Activated T-cell treated with anti-CD3 and anti-CD28 coated beads, Interleukin-2, amount 50 U/mL, for 4 hours (primary cell): ENCODE measurements at regions not wholly inside any gene's neighbourhood (a gene's known extent, or its start where the extent isn't known, plus 50 kb on each side); places are given as distances from the start of the nearest gene placed in this dataset.

ENCODE experiments used
- ATAC-seq, 2 donors: fragments of 200-7000 bp; cut with Tn5 transposase; one replicate each; pipeline ENCODE4 v1.10.0; 2021
- DNase-seq: peaks from one replicate; pipeline ENCODE4 v3.0.0-alpha.2; 2020
- H3K27me3 Mint-ChIP-seq: one replicate; pipeline ENCODE4 v1.8.0; 2021; ENCODE audit warnings: low read depth, mixed read lengths
- H3K36me3 Mint-ChIP-seq: one replicate; pipeline ENCODE4 v1.8.0; 2022; ENCODE audit warnings: mixed read lengths; ENCODE audit not compliant: insufficient read depth
- H3K4me1 Mint-ChIP-seq: one replicate; pipeline ENCODE4 v1.8.0; 2021; ENCODE audit warnings: low read depth, mixed read lengths
- H3K4me3 Mint-ChIP-seq: one replicate; pipeline ENCODE4 v1.8.0; 2021; ENCODE audit warnings: mild to moderate bottlenecking, moderate library complexity, mixed read lengths
- H3K9me3 Mint-ChIP-seq: one replicate; pipeline ENCODE4 v1.8.0; 2021; ENCODE audit warnings: mixed read lengths

DNA sequence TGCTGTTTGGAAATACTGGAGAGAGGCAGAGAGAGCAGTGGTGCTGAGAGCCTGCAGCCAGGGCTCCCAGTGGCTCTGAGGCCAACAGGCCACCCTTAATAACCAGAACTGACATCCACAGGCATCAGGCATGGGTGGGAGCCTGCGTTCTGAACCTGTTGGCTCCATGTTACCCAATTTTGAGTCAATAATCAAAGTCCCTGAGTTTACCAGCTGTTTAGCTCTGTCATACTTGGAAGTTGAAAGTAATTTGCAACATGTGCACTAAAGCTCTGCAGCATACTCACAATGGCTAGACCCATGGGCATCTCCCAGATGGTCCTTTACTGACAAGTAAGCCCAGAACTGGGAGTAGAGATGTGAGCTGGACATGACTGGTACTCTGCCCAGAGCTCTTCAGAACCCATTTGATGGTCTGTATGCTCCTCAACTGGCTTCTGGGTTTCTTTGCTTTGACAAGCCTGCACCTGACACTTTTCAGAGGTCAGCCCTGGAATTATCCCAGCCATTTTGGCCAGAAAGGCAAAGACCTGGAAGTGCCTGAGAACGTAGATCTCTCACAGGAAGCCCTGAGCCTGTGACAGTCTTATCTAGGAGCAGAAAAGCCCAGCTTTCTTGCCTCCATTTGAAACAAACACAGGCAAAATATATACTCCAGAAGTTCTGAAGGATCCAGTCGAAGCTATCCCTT lies 122.4 kb upstream of the CITED2 start:
- no peak overlapping the region for H3K4me3 Mint-ChIP-seq
- H3K9me3 Mint-ChIP-seq: no peaks in the 10 kb centered on the region
- no peaks in the 10 kb centered on the region for H3K36me3 Mint-ChIP-seq
- no peaks in the 10 kb centered on the region for H3K27me3 Mint-ChIP-seq
- DNase-seq: no peak
- no peak for ATAC-seq
- no peaks in the 10 kb centered on the region for H3K4me1 Mint-ChIP-seq

DNA sequence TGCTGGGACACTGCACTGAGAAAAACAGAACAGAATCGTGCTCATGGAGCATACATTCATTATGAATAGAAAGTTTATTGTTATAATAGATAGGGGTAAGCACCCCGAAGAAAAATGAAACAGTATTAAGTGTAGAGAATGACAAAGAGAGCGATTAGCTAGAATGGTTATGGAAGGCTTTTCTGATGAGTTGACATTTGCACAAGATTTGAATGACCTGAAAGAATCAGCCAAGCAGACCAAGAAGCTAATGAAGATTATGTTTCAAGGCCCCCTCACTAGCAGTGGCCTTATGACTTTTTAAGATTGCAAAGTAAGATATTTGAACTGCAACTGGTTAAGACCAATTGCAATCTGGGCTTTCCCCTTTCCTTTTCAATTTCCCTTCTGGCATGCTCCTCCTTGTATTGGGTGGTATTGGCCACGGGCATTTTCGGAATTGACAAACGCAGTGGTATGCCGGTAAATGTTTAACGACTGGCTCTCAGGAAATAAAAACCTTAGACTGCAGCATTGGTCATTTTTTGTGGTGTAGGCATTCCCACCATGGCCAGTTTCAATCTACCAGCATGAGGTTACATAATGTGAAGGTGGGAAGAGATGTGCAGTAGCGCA lies 120.0 kb upstream of the CITED2 start:
- H3K9me3 Mint-ChIP-seq: no peaks in the 10 kb centered on the region
- DNase-seq: no peak
- H3K4me1 Mint-ChIP-seq: peaks cover 6% of the 10 kb centered on the region
- ATAC-seq: no peak
- H3K36me3 Mint-ChIP-seq: no peaks in the 10 kb centered on the region
- H3K4me3 Mint-ChIP-seq: no peak overlapping the region
- H3K27me3 Mint-ChIP-seq: no peaks in the 10 kb centered on the region

DNA sequence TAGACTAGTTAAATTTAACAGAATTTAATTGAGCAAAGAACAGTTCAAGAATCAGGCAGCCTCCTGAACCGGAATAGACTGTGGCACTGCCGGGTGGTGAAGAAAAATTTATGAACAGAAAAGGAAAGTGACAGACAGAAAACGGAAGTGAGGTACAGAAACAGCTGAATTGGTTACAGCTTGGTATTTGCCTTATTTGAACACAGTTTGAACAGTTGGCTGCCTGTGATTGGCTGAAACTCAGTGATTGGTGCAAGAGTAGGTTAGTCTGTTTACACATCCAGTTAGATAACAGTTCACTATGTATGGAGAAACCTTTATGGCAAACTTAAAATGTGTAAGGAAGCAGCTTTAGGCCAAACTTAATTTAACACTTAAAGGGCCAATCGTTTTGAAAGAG lies 116.0 kb upstream of the CITED2 start:
- Mint-ChIP-seq H3K9me3 (no peaks in the 10 kb centered on the region), H3K36me3 (no peaks in the 10 kb centered on the region), H3K27me3 (no peaks in the 10 kb centered on the region), H3K4me1 (peaks cover 6% of the 10 kb centered on the region), H3K4me3 (no peak overlapping the region)
- ATAC-seq (peak in 1 of 2 donors; percentile 50), DNase-seq (no peak)

DNA sequence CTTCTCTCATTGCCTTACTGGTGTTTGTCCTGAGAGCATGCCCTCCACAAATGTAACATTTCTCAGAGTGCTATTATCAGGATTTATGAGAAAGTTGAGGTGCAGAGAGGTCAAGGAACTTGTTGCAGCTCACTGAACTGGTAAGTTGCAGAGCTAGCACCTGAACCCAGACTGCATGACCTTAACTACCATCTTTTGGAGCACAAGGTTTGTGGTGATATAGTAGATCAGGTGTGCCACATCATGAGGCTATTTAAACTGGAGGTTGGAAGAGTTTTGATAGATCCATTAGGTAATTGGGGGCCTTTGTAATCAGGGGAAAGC lies 112.0 kb upstream of the CITED2 start:
- ATAC-seq (no peak), DNase-seq (no peak)
- no peaks in the 10 kb centered on the region for H3K9me3 Mint-ChIP-seq
- no peak overlapping the region for H3K4me3 Mint-ChIP-seq
- peaks cover 6% of the 10 kb centered on the region for H3K4me1 Mint-ChIP-seq
- H3K36me3 Mint-ChIP-seq: no peaks in the 10 kb centered on the region
- peaks cover 2% of the 10 kb centered on the region for H3K27me3 Mint-ChIP-seq

DNA sequence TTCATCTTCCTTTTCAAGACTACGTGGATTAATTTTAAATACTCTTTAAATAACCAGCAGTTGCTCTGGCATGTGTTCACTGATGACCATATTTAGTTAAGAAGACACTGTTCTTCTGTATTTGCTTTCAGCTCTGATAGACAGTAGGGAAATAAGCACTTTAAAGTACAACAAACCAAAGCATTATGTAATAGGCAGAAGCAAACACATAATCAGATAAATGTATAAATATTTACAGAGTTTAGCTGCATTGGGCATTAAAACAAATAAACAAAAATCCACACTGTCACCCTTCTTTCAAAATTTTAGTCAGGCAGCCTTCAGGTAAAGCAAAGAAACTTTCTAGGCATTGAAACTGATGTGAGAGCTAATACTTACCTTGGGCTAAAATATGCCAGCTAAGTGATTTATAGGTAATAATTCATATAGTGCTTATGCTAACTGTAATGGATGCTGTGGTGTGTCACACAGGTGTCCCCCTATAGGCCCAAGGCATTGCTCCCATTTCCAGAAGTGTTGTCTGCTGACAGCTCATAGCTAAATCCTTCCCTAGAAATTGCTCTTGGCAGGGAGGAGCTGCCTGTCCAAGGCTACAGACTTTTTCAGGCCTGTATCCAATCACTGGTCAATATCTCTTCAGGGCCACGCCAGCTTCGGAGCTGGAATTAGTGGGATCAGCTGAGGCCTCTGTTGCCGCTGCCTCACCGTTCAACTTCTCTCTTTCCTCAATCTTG lies 111.5 kb upstream of the CITED2 start:
- Mint-ChIP-seq H3K4me1 (peaks cover 6% of the 10 kb centered on the region), H3K36me3 (no peaks in the 10 kb centered on the region), H3K9me3 (no peaks in the 10 kb centered on the region), H3K4me3 (no peak overlapping the region), H3K27me3 (peaks cover 2% of the 10 kb centered on the region)
- ATAC-seq (no peak), DNase-seq (no peak)

DNA sequence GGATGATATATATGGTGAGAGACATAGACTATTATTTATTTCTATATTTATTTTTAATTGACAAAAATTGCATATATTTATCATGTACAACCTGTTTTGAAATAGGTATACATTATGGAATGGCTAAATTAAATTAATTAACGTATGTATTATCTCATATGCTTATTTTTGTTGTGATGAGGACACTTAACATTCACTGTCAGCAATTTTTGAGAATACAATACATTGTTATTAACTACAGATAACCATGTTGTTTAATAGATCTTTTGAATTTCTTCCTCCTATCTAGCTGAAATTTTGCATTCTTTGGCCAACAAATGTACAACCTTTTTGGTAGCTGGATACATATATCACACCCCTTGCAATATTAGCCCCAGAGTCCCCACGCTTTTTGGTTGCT lies 110.7 kb upstream of the CITED2 start:
- peaks cover 2% of the 10 kb centered on the region for H3K27me3 Mint-ChIP-seq
- H3K36me3 Mint-ChIP-seq: no peaks in the 10 kb centered on the region
- H3K4me3 Mint-ChIP-seq: no peak overlapping the region
- no peak for DNase-seq
- no peaks in the 10 kb centered on the region for H3K9me3 Mint-ChIP-seq
- ATAC-seq: no peak
- H3K4me1 Mint-ChIP-seq: peaks cover 1% of the 10 kb centered on the region

DNA sequence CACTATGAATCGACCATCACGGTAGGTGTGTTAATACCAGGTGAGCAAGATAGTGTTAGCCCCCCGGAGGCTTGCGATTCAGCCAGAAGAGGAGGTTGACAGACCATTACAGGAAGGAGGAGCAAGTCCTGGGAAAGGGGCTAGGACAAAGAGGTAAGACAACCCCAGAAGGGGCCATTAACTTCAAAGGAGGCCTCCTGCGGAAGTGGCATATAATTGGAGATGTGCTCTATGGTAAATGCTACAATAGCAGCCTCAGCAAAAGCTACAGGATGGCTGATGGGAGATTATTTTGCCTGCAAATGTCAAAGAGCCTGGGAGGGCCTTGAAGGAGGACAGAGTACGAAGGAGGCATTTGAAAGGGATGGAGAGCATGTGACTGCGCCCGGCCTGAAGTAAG lies 108.6 kb upstream of the CITED2 start:
- DNase-seq (no peak), ATAC-seq (no peak)
- H3K27me3 Mint-ChIP-seq: peaks cover 2% of the 10 kb centered on the region
- H3K4me3 Mint-ChIP-seq: no peak overlapping the region
- H3K4me1 Mint-ChIP-seq: no peaks in the 10 kb centered on the region
- H3K36me3 Mint-ChIP-seq: no peaks in the 10 kb centered on the region
- H3K9me3 Mint-ChIP-seq: no peaks in the 10 kb centered on the region

DNA sequence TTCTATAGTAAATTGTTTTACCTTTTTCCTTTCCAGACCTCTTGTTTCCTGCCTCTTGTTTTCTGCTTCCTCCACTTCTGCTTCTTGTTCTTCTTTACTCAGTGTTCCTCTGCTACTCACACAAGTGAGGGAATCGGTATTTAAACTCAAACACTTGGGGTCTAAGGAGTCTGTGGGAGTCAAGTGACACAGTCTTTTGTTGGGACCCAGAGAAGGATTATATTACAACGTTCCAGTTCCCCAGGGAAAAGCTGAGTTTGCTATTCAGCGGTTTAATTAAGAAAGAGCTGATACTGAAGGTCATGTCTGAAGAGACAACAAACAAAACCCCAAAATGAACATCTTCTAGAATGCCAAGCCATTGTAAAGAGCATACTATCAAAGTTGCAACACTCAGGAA lies 107.8 kb upstream of the CITED2 start:
- no peak for ATAC-seq

DNA sequence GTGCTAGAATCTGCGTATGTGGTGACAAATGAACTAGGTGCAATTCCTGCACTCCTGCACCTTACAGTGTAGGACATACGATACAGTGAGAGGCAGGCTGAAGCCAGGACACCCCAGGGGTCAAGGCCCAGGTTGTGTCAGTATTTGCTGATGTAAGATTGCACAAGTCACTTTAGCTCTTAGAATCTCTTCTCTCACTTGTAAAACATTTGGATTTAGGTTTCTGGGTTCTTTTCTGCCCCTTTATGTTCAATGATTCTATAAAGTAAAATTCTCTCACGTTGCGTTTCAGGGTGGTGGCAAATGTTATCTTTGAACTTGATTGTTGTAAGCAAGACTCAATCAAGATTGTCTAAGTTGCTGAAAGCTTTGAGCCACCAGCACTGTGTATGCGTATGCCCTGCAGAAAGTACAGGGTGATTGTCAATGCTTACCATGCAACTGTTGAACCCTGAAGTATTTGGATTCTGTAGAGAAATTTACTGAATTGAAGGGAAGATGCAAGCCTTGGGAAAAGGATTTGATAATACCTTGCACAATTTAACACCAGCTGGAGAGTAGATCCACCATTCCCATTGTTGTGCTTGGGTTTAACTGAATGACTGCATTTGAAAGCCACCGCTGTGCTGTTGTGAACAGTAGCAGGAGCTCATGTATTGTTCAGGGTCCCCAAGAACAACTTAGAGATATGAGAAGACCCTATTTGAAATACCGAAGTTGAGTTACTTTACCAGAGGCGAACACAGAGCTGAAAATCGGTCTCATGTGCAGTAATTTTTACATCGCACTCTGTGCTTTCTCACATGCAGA lies 106.1 kb upstream of the CITED2 start:
- no peaks in the 10 kb centered on the region for H3K36me3 Mint-ChIP-seq

More for the DNA sequence above, 107.8 kb upstream of the CITED2 start:
- no peaks in the 10 kb centered on the region for H3K36me3 Mint-ChIP-seq
- H3K27me3 Mint-ChIP-seq: peaks cover 2% of the 10 kb centered on the region
- H3K4me3 Mint-ChIP-seq: no peak overlapping the region
- DNase-seq: no peak
- H3K9me3 Mint-ChIP-seq: no peaks in the 10 kb centered on the region
- H3K4me1 Mint-ChIP-seq: no peaks in the 10 kb centered on the region

DNA sequence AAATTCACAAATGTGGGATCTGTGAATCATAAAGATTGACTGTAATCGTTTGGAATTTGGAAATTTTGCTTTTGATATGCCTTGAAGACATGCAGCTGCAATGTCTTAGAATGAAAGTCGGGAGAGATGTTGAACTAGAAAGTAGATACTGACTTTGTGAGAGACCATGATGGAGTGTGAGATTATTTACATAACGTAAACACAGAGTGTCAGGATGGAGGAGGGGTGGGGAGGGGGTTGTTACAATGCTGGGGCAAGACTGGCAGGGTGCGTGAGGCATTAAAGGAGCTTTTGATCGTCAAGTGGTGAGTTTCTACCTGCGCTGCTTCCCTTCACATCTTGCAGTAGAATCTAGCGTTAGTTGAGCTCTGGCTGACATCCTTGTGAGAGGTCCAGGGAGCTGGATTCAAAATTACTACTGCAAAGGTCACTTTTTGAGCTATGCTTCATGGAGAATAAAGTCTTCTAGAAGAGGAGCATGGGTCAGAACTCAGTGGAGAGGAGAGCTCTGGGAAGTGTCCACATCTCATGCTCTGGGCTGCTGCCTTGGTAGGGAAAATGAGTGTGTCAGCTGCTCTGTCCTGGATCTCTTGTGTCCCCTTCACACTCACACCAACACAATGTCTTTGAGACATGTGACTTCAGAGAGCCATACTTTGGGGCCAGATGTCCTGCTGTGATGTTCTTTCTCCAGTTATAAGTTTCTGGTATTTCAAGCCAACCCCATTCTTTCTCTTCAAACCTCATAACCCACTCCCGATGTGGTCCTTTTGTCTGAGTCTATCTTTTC lies 105.2 kb upstream of the CITED2 start:
- Mint-ChIP-seq H3K4me1 (peaks cover 2% of the 10 kb centered on the region), H3K27me3 (peaks cover 2% of the 10 kb centered on the region), H3K9me3 (no peaks in the 10 kb centered on the region), H3K36me3 (no peaks in the 10 kb centered on the region), H3K4me3 (no peak overlapping the region)
- DNase-seq: no peak
- no peak for ATAC-seq

More for the DNA sequence above, 106.1 kb upstream of the CITED2 start:
- DNase-seq: no peak
- H3K4me1 Mint-ChIP-seq: no peaks in the 10 kb centered on the region
- peaks cover 2% of the 10 kb centered on the region for H3K27me3 Mint-ChIP-seq
- H3K9me3 Mint-ChIP-seq: no peaks in the 10 kb centered on the region
- no peak for ATAC-seq
- H3K4me3 Mint-ChIP-seq: no peak overlapping the region

DNA sequence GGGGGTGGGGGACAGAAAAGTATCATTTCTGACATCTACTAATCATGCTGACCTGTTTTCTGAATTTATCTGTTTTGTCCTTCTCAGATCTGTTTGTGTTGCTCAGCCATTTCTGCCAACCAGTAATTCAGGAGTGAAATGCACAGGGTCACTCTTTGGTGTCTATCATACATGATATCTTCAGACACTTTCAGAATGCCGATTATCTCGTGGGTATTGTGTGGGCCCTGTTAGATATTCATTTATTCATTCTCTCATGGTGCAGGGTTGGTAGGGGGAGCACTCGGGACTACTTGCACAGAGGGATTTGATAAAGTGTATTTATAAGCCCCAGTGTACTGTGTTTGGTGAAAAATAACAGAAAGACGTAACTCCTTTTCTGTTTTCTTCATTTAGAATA lies 101.2 kb upstream of the CITED2 start:
- H3K4me3 Mint-ChIP-seq: no peak overlapping the region
- peaks cover 12% of the 10 kb centered on the region for H3K4me1 Mint-ChIP-seq
- no peaks in the 10 kb centered on the region for H3K27me3 Mint-ChIP-seq
- ATAC-seq: no peak
- H3K9me3 Mint-ChIP-seq: no peaks in the 10 kb centered on the region
- H3K36me3 Mint-ChIP-seq: no peaks in the 10 kb centered on the region
- no peak for DNase-seq

DNA sequence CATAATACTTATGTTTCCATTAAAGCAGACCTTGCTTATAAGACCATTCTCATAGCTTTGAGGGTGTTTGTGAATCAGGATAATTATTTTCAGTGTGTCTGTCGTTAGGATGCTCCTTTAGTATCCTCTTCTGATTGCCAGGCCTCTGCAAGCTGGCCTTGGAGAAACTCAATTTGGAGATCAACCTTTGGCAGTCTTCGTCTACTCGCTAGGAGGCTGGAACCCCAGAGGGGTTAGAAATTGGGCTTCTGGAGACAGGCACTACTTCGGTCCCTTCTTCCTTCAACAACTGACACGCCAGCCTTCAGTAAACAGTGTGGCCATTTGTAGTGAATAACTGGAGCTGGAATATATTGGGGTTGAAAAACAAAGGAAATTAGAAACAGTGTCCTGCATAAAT lies 100.8 kb upstream of the CITED2 start:
- Mint-ChIP-seq H3K27me3 (no peaks in the 10 kb centered on the region), H3K4me1 (peaks cover 12% of the 10 kb centered on the region), H3K9me3 (no peaks in the 10 kb centered on the region), H3K36me3 (no peaks in the 10 kb centered on the region), H3K4me3 (no peak overlapping the region)
- DNase-seq: no peak
- no peak for ATAC-seq

DNA sequence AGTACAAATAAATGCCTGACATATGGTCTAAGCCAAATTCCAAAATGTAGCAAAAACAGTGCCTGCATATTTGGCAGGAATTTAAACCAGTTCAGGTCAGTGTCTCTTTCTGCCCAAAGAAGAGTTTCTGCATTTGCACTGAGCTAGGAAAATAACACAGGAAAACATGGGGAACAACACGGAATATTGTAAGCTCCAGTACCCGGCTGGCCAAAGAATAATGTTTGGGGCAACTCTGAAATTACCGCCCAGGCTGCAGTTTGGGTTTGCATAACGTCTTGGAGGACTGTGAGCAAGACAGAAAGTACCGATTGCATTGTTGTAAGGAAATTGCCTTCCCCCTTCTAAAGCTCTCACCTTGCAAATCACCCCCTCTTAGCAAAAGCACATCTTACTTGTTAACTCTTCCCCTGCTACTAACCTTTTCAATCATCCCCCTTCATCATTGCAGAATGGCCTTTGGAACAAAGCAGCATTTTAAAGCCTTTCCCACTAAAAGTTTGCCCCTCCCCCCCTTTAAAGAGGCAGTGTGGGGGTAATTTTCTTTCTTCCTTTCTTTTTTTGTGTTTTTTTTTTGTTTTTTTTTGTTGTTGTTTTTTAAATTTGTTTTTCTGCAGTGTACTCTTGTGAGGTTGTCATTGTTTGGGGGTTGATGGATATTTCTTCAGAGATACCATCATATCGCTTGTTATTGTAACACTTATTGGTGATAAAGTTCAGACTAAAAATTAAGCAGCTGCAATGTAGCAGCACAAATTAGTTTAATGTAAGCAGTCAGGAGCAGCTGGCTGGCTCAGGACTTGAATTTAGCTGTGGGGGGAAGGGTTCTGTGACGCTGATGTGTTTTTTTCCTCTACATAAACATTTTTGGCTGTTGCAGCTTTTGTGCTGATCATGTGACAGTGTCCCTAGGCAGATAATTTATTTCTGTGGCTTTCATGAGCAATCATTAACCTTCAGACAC lies 100.0 kb upstream of the CITED2 start:
- no peak for DNase-seq
- Mint-ChIP-seq H3K4me3 (no peak overlapping the region), H3K27me3 (no peaks in the 10 kb centered on the region), H3K4me1 (peaks cover 12% of the 10 kb centered on the region), H3K36me3 (no peaks in the 10 kb centered on the region), H3K9me3 (no peaks in the 10 kb centered on the region)
- no peak for ATAC-seq
